GM12878 (cell line): ENCODE measurements at regions not wholly inside any gene's neighbourhood (a gene's known extent, or its start where the extent isn't known, plus 50 kb on each side); places are given as distances from the start of the nearest gene placed in this dataset.
"Not testable (repeated sequence)": the region's sequence is repeated elsewhere in the genome, so short reads cannot be mapped to it uniquely, and the experiment has no call there.

ENCODE experiments used
- ATAC-seq: fragments of 200-7000 bp; cut with Tn5 transposase; 3 replicates; pipeline ENCODE4 v1.9.1; 2020; ENCODE audit warnings: mild to moderate bottlenecking, moderate library complexity
- BruUV-seq: library from RNA; stranded (reverse); fragments of 400-500 nt; replicated peaks from 2 replicates; lab custom pipeline; 2021; lab: Mats Ljungman, UMichigan
- CTCF ChIA-PET: fragments of 300-600 bp; sonication (Branson Sonifier 250); formaldehyde crosslinking; extraction: SDS; loops from one replicate; lab custom pipeline; 2021; ENCODE audit warnings: inconsistent platforms; lab: Yijun Ruan, JAX
- POLR2A ChIA-PET: fragments of 350-600 bp; formaldehyde crosslinking; extraction: SDS; loops from one replicate; lab custom pipeline; 2021; ENCODE audit warnings: inconsistent platforms; lab: Charles Lee
- RAD21 ChIA-PET: fragments of 300-600 bp; sonication (Branson Sonifier 250); formaldehyde crosslinking; loops from one replicate; lab custom pipeline; 2023; ENCODE audit warnings: antibody characterized with exemption; ENCODE audit not compliant: unreplicated experiment; lab: Charles Lee
- SMC1A ChIA-PET: fragments of 300-600 bp; sonication (Branson Sonifier 250); formaldehyde crosslinking; loops from one replicate; lab custom pipeline; 2023; ENCODE audit not compliant: unreplicated experiment, uncharacterized antibody; lab: Charles Lee
- DNase-seq: peaks from one replicate; pipeline ENCODE4 v3.0.0-alpha.2; 2011; ENCODE audit warnings: low read depth, low spot score
- FAIRE-seq: peaks from 3 replicates; lab custom pipeline; 2011; peaks lifted over from hg19 to GRCh38; lab: Jason Lieb, UNC
- H2AFZ ChIP-seq: 2 replicates; pipeline ENCODE4 v1.6.0; 2011; ENCODE audit warnings: low read depth, low read length, control low read depth; ENCODE audit not compliant: control insufficient read depth
- H3K27ac ChIP-seq: 2 replicates; pipeline ENCODE4 v1.5.1; 2011; ENCODE audit warnings: control low read depth; ENCODE audit not compliant: control insufficient read depth, insufficient read depth
- H3K27me3 ChIP-seq, 2 experiments: replicated peaks in 1 of 2; 2 replicates each; pipeline versions ENCODE4 v1.6.0 to v1.6.1; 2011; ENCODE audit warnings: low read length in 1 of 2; ENCODE audit not compliant: control insufficient read depth in 2 of 2, insufficient read depth in 2 of 2
- H3K36me3 ChIP-seq, 2 experiments: 2 replicates each; pipeline ENCODE4 v1.5.1; 2011; ENCODE audit warnings: low read length in 1 of 2; ENCODE audit not compliant: control insufficient read depth in 2 of 2, insufficient read depth in 2 of 2
- H3K4me1 ChIP-seq: 2 replicates; pipeline ENCODE4 v1.6.1; 2011; ENCODE audit warnings: mild to moderate bottlenecking, low read length, moderate library complexity, mixed read lengths; ENCODE audit not compliant: control insufficient read depth, insufficient read depth
- H3K4me2 ChIP-seq: 2 replicates; pipeline ENCODE4 v1.6.0; 2011; ENCODE audit warnings: control low read depth; ENCODE audit not compliant: control insufficient read depth, insufficient read depth
- H3K4me3 ChIP-seq: fragments of 200-600 bp; sonication (generic); 2 replicates; pipeline ENCODE4 v1.5.1; 2016
- H3K79me2 ChIP-seq: 2 replicates; pipeline ENCODE4 v1.6.0; 2011; ENCODE audit warnings: low read length; ENCODE audit not compliant: control insufficient read depth, insufficient read depth
- H3K9ac ChIP-seq: 2 replicates; pipeline ENCODE4 v1.8.0; 2011; ENCODE audit warnings: low read length, control low read depth, mixed read lengths; ENCODE audit not compliant: control insufficient read depth, insufficient read depth
- H3K9me3 ChIP-seq: replicated peaks from 3 replicates; pipeline ENCODE4 v1.5.1; 2011; ENCODE audit warnings: mild to moderate bottlenecking, low read length; ENCODE audit not compliant: control insufficient read depth, insufficient read depth
- H4K20me1 ChIP-seq: 2 replicates; pipeline ENCODE4 v1.6.0; 2011; ENCODE audit not compliant: control insufficient read depth, insufficient read depth
- ATF2 ChIP-seq: IDR thresholded peaks from 2 replicates; pipeline ENCODE4 v1.6.1; 2012; ENCODE audit warnings: low read length, inconsistent platforms
- EED ChIP-seq: sonication (generic); IDR thresholded peaks from 2 replicates; pipeline ENCODE4 v1.6.1; 2016; ENCODE audit warnings: antibody characterized with exemption, low read depth
- ETV6 ChIP-seq, 2 experiments: fragments of 450-650 bp in 1 of 2; IDR thresholded peaks in 1 of 2; conservative IDR thresholded peaks in 1 of 2; 2 replicates each; pipeline ENCODE4 v1.6.1; 2014; ENCODE audit warnings: antibody characterized with exemption in 1 of 2, borderline replicate concordance in 1 of 2, low read depth in 1 of 2, mild to moderate bottlenecking in 1 of 2, moderate library complexity in 1 of 2
- FOXM1 ChIP-seq: IDR thresholded peaks from 2 replicates; pipeline ENCODE4 v1.6.1; 2012; ENCODE audit warnings: low read depth, mild to moderate bottlenecking, inconsistent platforms, low read length, moderate library complexity
- HDGF ChIP-seq: fragments of 450-650 bp; IDR thresholded peaks from 2 replicates; pipeline ENCODE4 v1.6.1; 2016; ENCODE audit warnings: antibody characterized with exemption
- IRF3 ChIP-seq: fragments of 450-650 bp; IDR thresholded peaks from 2 replicates; pipeline ENCODE4 v1.6.1; 2014; ENCODE audit warnings: mild to moderate bottlenecking
- IRF4 ChIP-seq: IDR thresholded peaks from 2 replicates; pipeline ENCODE4 v1.6.1; 2011; ENCODE audit warnings: low read depth, low read length
- PML ChIP-seq: IDR thresholded peaks from 2 replicates; pipeline ENCODE4 v1.6.1; 2012; ENCODE audit warnings: low read length, inconsistent platforms
- POLR2AphosphoS2 ChIP-seq: IDR thresholded peaks from 2 replicates; pipeline ENCODE4 v1.6.1; 2011; ENCODE audit warnings: low read depth, mild to moderate bottlenecking, low read length, improper control_type of control experiment, moderate library complexity
- POLR2AphosphoS5 ChIP-seq: IDR thresholded peaks from 2 replicates; pipeline ENCODE4 v1.6.1; 2011; ENCODE audit warnings: mild to moderate bottlenecking, low read length, inconsistent platforms
- SMAD1 ChIP-seq: fragments of 450-650 bp; IDR thresholded peaks from 2 replicates; pipeline ENCODE4 v1.6.1; 2018; ENCODE audit warnings: mild to moderate bottlenecking, low read depth; ENCODE audit not compliant: partially characterized antibody
- SMAD5 ChIP-seq: IDR thresholded peaks from 2 replicates; pipeline ENCODE4 v1.6.1; 2016; ENCODE audit warnings: antibody characterized with exemption, low read depth
- SMC3 ChIP-seq: IDR thresholded peaks from 2 replicates; pipeline ENCODE4 v1.6.1; 2011; ENCODE audit warnings: low read length, improper control_type of control experiment, borderline replicate concordance
- SREBF1 ChIP-seq: IDR thresholded peaks from 2 replicates; pipeline ENCODE4 v1.6.1; 2012; ENCODE audit warnings: mild to moderate bottlenecking, low read length
- SREBF2 ChIP-seq: IDR thresholded peaks from 2 replicates; pipeline ENCODE4 v1.6.1; 2012; ENCODE audit warnings: mild to moderate bottlenecking, low read length
- SRF ChIP-seq, 2 experiments: IDR thresholded peaks; 2 replicates each; pipeline ENCODE4 v1.6.1; 2011; ENCODE audit warnings: low read depth in 2 of 2, low read length in 2 of 2, mild to moderate bottlenecking in 1 of 2, moderate library complexity in 1 of 2
- STAT1 ChIP-seq: fragments of 450-650 bp; conservative IDR thresholded peaks from 2 replicates; pipeline ENCODE4 v1.6.1; 2014; ENCODE audit warnings: antibody characterized with exemption, mild to moderate bottlenecking
- TARDBP ChIP-seq: IDR thresholded peaks from 2 replicates; pipeline ENCODE4 v1.6.1; 2016; ENCODE audit warnings: borderline replicate concordance
- TCF3 ChIP-seq: IDR thresholded peaks from 2 replicates; pipeline ENCODE4 v1.6.1; 2012; ENCODE audit warnings: low read depth, mild to moderate bottlenecking, low read length, borderline replicate concordance; ENCODE audit not compliant: insufficient read depth
- YY1 ChIP-seq: IDR thresholded peaks from 2 replicates; pipeline ENCODE4 v1.6.1; 2011; ENCODE audit warnings: low read depth, mild to moderate bottlenecking, low read length
- WGBS: methylation state at CpG from one replicate; pipeline ENCODE4 v1.1.6; 2016; ENCODE audit warnings: low lambda C conversion rate; ENCODE audit not compliant: insufficient replicate concordance, insufficient coverage; ENCODE audit errors: missing lambda C conversion rate; 5-methylcytosine and 5-hydroxymethylcytosine counted together
- in situ Hi-C: fragments of 300-500 bp; cut with MboI; formaldehyde crosslinking; loops from 9 replicates; pipeline ENCODE4 v1.14.3; 2018; ENCODE audit warnings: mixed read lengths
- intact Hi-C: fragments of 100-400 bp; cut with micrococcal nuclease; formaldehyde crosslinking; loops from one replicate; pipeline ENCODE4 v1.14.2; 2022; ENCODE audit not compliant: unreplicated experiment
- TF ChIP-seq, protein P1 (sequence below): fragments of 450-650 bp; conservative IDR thresholded peaks from 2 replicates; pipeline ENCODE4 v1.6.1; 2017; ENCODE audit warnings: mild to moderate bottlenecking, moderate library complexity

DNA sequence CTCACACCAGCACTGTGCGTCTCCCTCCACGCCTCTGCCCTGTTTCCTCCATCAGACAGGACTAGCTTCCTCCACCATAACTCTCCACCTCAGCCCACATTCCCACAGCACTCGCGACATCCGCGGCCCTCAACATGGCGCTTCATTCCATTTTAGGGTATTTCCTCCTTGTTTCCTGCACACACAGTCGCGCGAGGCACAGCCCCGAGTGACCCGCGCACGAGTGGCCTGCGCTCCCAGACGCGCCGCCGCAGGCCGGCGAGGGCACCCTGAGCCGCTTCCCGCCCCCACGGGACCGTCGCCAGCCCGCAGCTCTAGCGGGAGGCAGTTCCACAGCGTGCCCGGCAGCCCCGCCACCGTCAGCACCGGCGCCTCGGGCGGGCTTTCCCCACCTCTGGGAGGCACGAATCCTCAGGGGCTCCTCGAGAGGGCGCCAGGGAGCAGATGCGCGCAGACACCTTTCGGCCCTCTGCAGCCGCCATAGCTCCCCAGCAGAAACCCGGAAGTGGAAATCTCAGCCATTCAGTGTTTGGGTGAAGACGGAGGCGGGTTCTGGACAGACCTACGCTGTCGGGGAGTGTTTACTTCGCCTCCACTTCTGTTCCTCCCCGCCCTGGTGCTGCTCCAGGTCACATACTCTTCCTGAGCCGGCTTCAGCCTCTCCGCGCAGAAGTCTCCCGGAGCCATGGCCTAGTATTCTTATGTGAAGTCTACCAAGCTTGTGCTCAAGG is 136.6 kb downstream of the FOXD4L6 start:
- POLR2A ChIA-PET, H4K20me1 ChIP-seq, FAIRE-seq, in situ Hi-C loops, H3K36me3 ChIP-seq, H3K27me3 ChIP-seq, H3K4me1 ChIP-seq, H3K9me3 ChIP-seq: not testable (repeated sequence)
- ChIA-PET CTCF (interaction anchor here (0.5 to 1.2 kb wide), 6 partner anchors 8 to 96 kb away, joined by 3 to 4 read pairs (median 3); no protein-coding TSS in a partner anchor), RAD21 (interaction anchor here (0.9 kb wide), 1 partner anchor 73 kb away, joined by 3 read pairs; no protein-coding TSS in a partner anchor), SMC1A (interaction anchor here (1.0 kb wide), 1 partner anchor 73 kb away, joined by 5 read pairs; no protein-coding TSS in a partner anchor)
- H3K9ac ChIP-seq: peak overlapping the region; percentile 98
- H2AFZ ChIP-seq: peak overlapping the region; percentile 98
- peak overlapping the region; percentile 86 for H3K4me3 ChIP-seq
- H3K27ac ChIP-seq: peak overlapping the region; percentile 99
- TSS peak; percentile 83 for BruUV-seq
- H3K4me2 ChIP-seq: peak overlapping the region; percentile 90
- H3K79me2 ChIP-seq: peaks cover 39% of the 10 kb centered on the region
- intact Hi-C loops: loop anchor here (10.0 kb wide), 1 partner anchor 73 kb away; no protein-coding TSS in a partner anchor
- DNase-seq (peak; percentile 98), ATAC-seq (peak; percentile 98)
- 9% methylated on average over 54 of the region's 54 CpGs for WGBS
- peak; percentile 96 for TF ChIP-seq STAT1
- peak; percentile 40; the same call in 1 of the 2 replicates for TF ChIP-seq SMC3
- peak; percentile 20; the same call in 1 of the 2 replicates for TF ChIP-seq SREBF1
- TF ChIP-seq POLR2AphosphoS2: peak; percentile 66; the same call in 1 of the 2 replicates
- TF ChIP-seq ETV6 (conservative IDR thresholded peaks at IDR 0.05 in 1 of 2, IDR thresholded peaks at IDR 0.05 in 1 of 2; ENCODE audit: borderline replicate concordance in 1 of 2, low read depth in 1 of 2): peak in 1 of 2 experiments; percentile 54; a peak in 1 of 4 replicates
- TF ChIP-seq EED: peak; percentile 49
- TF ChIP-seq POLR2AphosphoS5: peak; percentile 97
- TF ChIP-seq TARDBP: peak; percentile 71
- TF ChIP-seq, protein P1, sequence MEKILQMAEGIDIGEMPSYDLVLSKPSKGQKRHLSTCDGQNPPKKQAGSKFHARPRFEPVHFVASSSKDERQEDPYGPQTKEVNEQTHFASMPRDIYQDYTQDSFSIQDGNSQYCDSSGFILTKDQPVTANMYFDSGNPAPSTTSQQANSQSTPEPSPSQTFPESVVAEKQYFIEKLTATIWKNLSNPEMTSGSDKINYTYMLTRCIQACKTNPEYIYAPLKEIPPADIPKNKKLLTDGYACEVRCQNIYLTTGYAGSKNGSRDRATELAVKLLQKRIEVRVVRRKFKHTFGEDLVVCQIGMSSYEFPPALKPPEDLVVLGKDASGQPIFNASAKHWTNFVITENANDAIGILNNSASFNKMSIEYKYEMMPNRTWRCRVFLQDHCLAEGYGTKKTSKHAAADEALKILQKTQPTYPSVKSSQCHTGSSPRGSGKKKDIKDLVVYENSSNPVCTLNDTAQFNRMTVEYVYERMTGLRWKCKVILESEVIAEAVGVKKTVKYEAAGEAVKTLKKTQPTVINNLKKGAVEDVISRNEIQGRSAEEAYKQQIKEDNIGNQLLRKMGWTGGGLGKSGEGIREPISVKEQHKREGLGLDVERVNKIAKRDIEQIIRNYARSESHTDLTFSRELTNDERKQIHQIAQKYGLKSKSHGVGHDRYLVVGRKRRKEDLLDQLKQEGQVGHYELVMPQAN: peak; percentile 85
- TF ChIP-seq IRF4: 0 out of 2 replicates have a peak, but pooled peaks have one; percentile 26
- TF ChIP-seq IRF3: peak; percentile 58; the same call in 1 of the 2 replicates
- peak; percentile 85 for TF ChIP-seq TCF3
- TF ChIP-seq SREBF2: peak; percentile 38; the same call in 1 of the 2 replicates
- TF ChIP-seq ATF2: peak; percentile 38; the same call in 1 of the 2 replicates
- TF ChIP-seq SMAD1: peak; percentile 84
- peak; percentile 78 to 95 for TF ChIP-seq SRF (IDR thresholded peaks at IDR 0.05; ENCODE audit: low read depth in 2 of 2, low read length in 2 of 2)
- peak; percentile 97 for TF ChIP-seq SMAD5
- TF ChIP-seq PML: peak; percentile 98
- peak; percentile 99 for TF ChIP-seq HDGF
- peak; percentile 91 for TF ChIP-seq YY1
- TF ChIP-seq FOXM1: peak; percentile 82; the same call in 1 of the 2 replicates
